Astrocyte of the spinal cord (primary cell): ENCODE measurements at regions not wholly inside any gene's neighbourhood (a gene's known extent, or its start where the extent isn't known, plus 50 kb on each side); places are given as distances from the start of the nearest gene placed in this dataset.

Source experiments
- DNase-seq: peaks from one replicate; pipeline ENCODE4 v3.0.0; 2011; ENCODE audit warnings: low read depth, low spot score
- H3K4me3 ChIP-seq: 2 replicates; pipeline ENCODE4 v1.5.1; 2011; ENCODE audit warnings: low read depth, mild to moderate bottlenecking, low read length, moderate library complexity
- in situ Hi-C: cut with HindIII; loops from 2 replicates; pipeline ENCODE4 v1.10.0; 2017; ENCODE audit warnings: low sequenced_read_pairs
- TF ChIP-seq, protein P1 (sequence below): IDR thresholded peaks from 2 replicates; pipeline ENCODE4 v1.5.1; 2012; ENCODE audit warnings: low read depth, mild to moderate bottlenecking, low read length, inconsistent platforms

DNA sequence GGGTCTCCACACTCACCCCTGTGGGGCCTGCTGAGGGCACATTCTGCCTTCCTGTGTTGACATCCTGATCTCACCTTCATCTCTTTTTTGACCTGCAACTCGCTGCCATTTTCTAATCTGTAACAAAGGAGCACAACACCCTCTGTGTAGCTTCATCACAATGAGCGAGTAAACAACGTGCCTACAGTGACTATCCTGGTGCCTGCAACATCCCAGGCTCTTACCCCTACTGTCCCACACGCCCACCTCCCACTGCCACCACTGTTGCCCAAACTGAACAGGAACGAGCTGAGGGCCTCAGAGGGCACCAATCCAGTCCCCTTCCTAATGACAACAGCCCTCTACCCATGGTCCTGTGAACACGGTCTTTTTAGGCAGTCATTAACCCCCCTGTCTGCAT lies 102.2 kb upstream of the GJB6 start:
- H3K4me3 ChIP-seq, result no peak overlapping the region
- TF ChIP-seq, protein P1, sequence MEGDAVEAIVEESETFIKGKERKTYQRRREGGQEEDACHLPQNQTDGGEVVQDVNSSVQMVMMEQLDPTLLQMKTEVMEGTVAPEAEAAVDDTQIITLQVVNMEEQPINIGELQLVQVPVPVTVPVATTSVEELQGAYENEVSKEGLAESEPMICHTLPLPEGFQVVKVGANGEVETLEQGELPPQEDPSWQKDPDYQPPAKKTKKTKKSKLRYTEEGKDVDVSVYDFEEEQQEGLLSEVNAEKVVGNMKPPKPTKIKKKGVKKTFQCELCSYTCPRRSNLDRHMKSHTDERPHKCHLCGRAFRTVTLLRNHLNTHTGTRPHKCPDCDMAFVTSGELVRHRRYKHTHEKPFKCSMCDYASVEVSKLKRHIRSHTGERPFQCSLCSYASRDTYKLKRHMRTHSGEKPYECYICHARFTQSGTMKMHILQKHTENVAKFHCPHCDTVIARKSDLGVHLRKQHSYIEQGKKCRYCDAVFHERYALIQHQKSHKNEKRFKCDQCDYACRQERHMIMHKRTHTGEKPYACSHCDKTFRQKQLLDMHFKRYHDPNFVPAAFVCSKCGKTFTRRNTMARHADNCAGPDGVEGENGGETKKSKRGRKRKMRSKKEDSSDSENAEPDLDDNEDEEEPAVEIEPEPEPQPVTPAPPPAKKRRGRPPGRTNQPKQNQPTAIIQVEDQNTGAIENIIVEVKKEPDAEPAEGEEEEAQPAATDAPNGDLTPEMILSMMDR, result no peak
- no peak for DNase-seq
- in situ Hi-C loops, result no loop called here

- TF ChIP-seq, protein P1, result no peak
- in situ Hi-C loops, result no loop called here
- no peak for DNase-seq
- no peak overlapping the region for H3K4me3 ChIP-seq
Measured at GRCh38 chr13:20332361-20333096, 100.4 kb upstream of the GJB6 start.

- in situ Hi-C loops, result no loop called here
- H3K4me3 ChIP-seq, result no peak overlapping the region
- TF ChIP-seq, protein P1, result no peak
- DNase-seq, result no peak
Measured at GRCh38 chr13:20331949-20332348, 99.8 kb upstream of the GJB6 start.

GRCh38 chr13:20331419-20331818 lies 99.3 kb upstream of the GJB6 start:
- no peak overlapping the region for H3K4me3 ChIP-seq
- in situ Hi-C loops, result no loop called here
- TF ChIP-seq, protein P1, result no peak

GRCh38 chr13:20326809-20327208 lies 94.7 kb upstream of the GJB6 start:
- in situ Hi-C loops, result no loop called here
- TF ChIP-seq, protein P1, result no peak
- H3K4me3 ChIP-seq, result no peak overlapping the region
- DNase-seq, result no peak

More at GRCh38 chr13:20331419-20331818, 99.3 kb upstream of the GJB6 start:
- DNase-seq, result no peak

DNA sequence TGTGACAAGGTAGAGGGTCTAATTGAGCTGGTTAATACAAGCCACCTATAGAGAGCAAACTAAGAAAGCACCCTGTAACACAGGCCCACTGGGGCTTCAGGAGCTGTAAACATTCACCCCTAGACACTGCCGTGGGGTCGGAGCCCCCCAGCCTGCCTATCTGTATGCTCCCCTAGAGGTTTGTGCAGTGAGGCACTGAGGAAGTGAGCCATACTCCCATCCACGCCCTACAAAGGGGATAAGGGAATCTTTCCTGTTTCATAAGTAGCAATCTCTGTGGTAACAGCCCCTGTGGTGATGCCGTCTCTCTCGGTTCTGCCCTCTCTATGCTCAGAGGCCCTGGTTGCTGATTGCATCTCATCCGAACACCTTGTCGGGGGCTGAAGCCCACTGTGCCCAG lies 94.2 kb upstream of the GJB6 start:
- TF ChIP-seq, protein P1, result no peak
- DNase-seq, result no peak
- in situ Hi-C loops, result no loop called here
- H3K4me3 ChIP-seq, result no peak overlapping the region
